IPS-18a (cell line): ENCODE measurements at regions not wholly inside any gene's neighbourhood (a gene's known extent, or its start where the extent isn't known, plus 50 kb on each side); places are given as distances from the start of the nearest gene placed in this dataset.

Source experiments
- H3K27ac ChIP-seq: one replicate; pipeline ENCODE4 v1.5.1; 2013; ENCODE audit warnings: low read length
- H3K27me3 ChIP-seq: one replicate; pipeline ENCODE4 v1.6.1; 2013; ENCODE audit warnings: mild to moderate bottlenecking, low read length; ENCODE audit not compliant: control insufficient read depth, insufficient read depth
- H3K36me3 ChIP-seq: one replicate; pipeline ENCODE4 v1.6.1; 2013; ENCODE audit warnings: low read depth, low read length; ENCODE audit not compliant: control insufficient read depth
- H3K4me1 ChIP-seq: one replicate; pipeline ENCODE4 v1.6.1; 2013; ENCODE audit warnings: low read depth, low read length; ENCODE audit not compliant: control insufficient read depth
- H3K4me3 ChIP-seq: one replicate; pipeline ENCODE4 v1.5.1; 2013; ENCODE audit warnings: low read length
- H3K9ac ChIP-seq: one replicate; pipeline ENCODE4 v1.6.1; 2013; ENCODE audit warnings: mild to moderate bottlenecking, low read length, moderate library complexity
- H3K9me3 ChIP-seq: one replicate; pipeline ENCODE4 v1.6.1; 2013; ENCODE audit warnings: low read depth, low read length; ENCODE audit not compliant: control insufficient read depth

GRCh38 chr3:1513662-1514061 is 420.8 kb downstream of the CNTN6 start:
- no peak overlapping the region for H3K9ac ChIP-seq
- no peaks in the 10 kb centered on the region for H3K27me3 ChIP-seq
- no peaks in the 10 kb centered on the region for H3K36me3 ChIP-seq
- no peak overlapping the region for H3K4me3 ChIP-seq
- peaks cover 16% of the 10 kb centered on the region for H3K4me1 ChIP-seq
- no peaks in the 10 kb centered on the region for H3K9me3 ChIP-seq
- H3K27ac ChIP-seq = no peak overlapping the region

GRCh38 chr3:1515882-1516281 is 423.1 kb downstream of the CNTN6 start:
- no peak overlapping the region for H3K4me3 ChIP-seq
- no peak overlapping the region for H3K27ac ChIP-seq
- no peak overlapping the region for H3K9ac ChIP-seq
- no peaks in the 10 kb centered on the region for H3K9me3 ChIP-seq
- H3K4me1 ChIP-seq = peaks cover 16% of the 10 kb centered on the region
- no peaks in the 10 kb centered on the region for H3K27me3 ChIP-seq
- no peaks in the 10 kb centered on the region for H3K36me3 ChIP-seq

- no peaks in the 10 kb centered on the region for H3K36me3 ChIP-seq
- H3K27me3 ChIP-seq = no peaks in the 10 kb centered on the region
- no peak overlapping the region for H3K27ac ChIP-seq
- H3K4me3 ChIP-seq = no peak overlapping the region
- H3K4me1 ChIP-seq = no peaks in the 10 kb centered on the region
- H3K9me3 ChIP-seq = no peaks in the 10 kb centered on the region
- no peak overlapping the region for H3K9ac ChIP-seq
These were observed 435.0 kb downstream of the CNTN6 start for GRCh38 chr3:1527786-1528185.

- no peaks in the 10 kb centered on the region for H3K36me3 ChIP-seq
- H3K4me3 ChIP-seq = no peak overlapping the region
- H3K27me3 ChIP-seq = no peaks in the 10 kb centered on the region
- H3K9me3 ChIP-seq = no peaks in the 10 kb centered on the region
- H3K9ac ChIP-seq = no peak overlapping the region
- no peaks in the 10 kb centered on the region for H3K4me1 ChIP-seq
- no peak overlapping the region for H3K27ac ChIP-seq
These were observed 435.8 kb downstream of the CNTN6 start for GRCh38 chr3:1528621-1529020.

GRCh38 chr3:1529676-1530075 is 436.9 kb downstream of the CNTN6 start:
- no peak overlapping the region for H3K27ac ChIP-seq
- no peak overlapping the region for H3K9ac ChIP-seq
- H3K4me1 ChIP-seq = no peaks in the 10 kb centered on the region
- H3K4me3 ChIP-seq = no peak overlapping the region
- no peaks in the 10 kb centered on the region for H3K27me3 ChIP-seq
- no peaks in the 10 kb centered on the region for H3K9me3 ChIP-seq
- H3K36me3 ChIP-seq = no peaks in the 10 kb centered on the region

GRCh38 chr3:1531981-1532380 is 439.2 kb downstream of the CNTN6 start:
- H3K4me3 ChIP-seq = no peak overlapping the region
- H3K27ac ChIP-seq = no peak overlapping the region
- H3K9me3 ChIP-seq = peaks cover 6% of the 10 kb centered on the region
- H3K9ac ChIP-seq = no peak overlapping the region
- no peaks in the 10 kb centered on the region for H3K36me3 ChIP-seq
- H3K4me1 ChIP-seq = no peaks in the 10 kb centered on the region
- H3K27me3 ChIP-seq = no peaks in the 10 kb centered on the region

DNA sequence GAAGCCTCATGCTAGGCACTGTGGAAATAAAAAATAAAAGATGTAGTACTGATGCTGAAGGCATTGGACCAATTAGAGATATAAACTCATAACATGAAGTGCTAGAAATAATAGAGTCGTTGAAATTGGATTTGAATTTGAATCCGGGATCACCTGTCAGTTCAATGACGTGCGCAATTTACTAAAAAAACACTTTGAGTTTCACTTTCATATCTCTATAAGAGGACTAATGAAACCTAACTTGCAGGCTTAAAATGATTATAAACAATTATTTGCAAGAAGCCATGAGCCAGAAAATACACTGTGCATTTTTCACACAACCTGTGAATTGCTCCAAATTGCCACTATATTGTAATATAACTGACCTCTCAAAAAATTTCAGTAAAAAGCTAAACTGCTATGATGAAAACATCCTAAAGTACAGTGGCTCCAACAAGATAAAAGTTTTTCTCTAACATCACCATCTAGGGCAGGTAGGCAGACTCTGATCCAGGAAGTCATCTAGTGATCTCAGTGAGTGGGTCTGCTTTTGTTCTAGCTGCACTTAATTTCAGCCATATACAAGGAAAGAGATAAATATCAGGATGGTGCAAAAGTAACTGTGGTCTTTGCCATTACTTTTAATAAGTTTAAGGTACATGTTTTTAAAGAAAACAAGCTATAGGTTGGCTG is 440.2 kb downstream of the CNTN6 start:
- Histone ChIP-seq H3K4me3 (no peak overlapping the region), H3K27me3 (no peaks in the 10 kb centered on the region)

GRCh38 chr3:1533763-1534162 is 440.9 kb downstream of the CNTN6 start:
- Histone ChIP-seq H3K36me3 (no peaks in the 10 kb centered on the region), H3K9ac (no peak overlapping the region), H3K27me3 (no peaks in the 10 kb centered on the region), H3K4me1 (no peaks in the 10 kb centered on the region), H3K9me3 (peaks cover 6% of the 10 kb centered on the region), H3K27ac (no peak overlapping the region), H3K4me3 (no peak overlapping the region)

More for the DNA sequence above, 440.2 kb downstream of the CNTN6 start:
- Histone ChIP-seq H3K9ac (no peak overlapping the region), H3K36me3 (no peaks in the 10 kb centered on the region), H3K27ac (no peak overlapping the region), H3K4me1 (no peaks in the 10 kb centered on the region), H3K9me3 (peaks cover 6% of the 10 kb centered on the region)

GRCh38 chr3:1534252-1534651 is 441.4 kb downstream of the CNTN6 start:
- Histone ChIP-seq H3K9me3 (peaks cover 6% of the 10 kb centered on the region), H3K4me1 (no peaks in the 10 kb centered on the region), H3K4me3 (no peak overlapping the region), H3K9ac (no peak overlapping the region), H3K36me3 (no peaks in the 10 kb centered on the region), H3K27me3 (no peaks in the 10 kb centered on the region), H3K27ac (no peak overlapping the region)

DNA sequence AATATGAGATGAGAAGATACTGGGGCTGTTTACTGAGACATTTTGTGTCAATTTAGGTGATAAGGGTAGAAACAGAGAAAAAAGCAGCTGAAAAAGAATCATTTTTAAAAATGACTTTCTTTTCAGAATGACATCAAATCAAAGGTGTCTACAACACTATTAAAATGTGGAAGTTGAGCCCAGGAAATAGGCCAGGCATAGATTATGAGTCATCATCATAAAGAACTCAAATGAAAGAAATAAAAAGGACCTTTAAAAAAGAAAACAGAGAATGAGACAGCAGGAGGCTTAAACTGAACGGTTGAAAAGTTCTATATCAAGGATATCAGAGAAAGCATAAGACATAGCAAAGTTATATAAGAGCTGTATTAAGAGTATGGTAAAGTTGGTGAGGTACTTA is 442.5 kb downstream of the CNTN6 start:
- Histone ChIP-seq H3K9ac (no peak overlapping the region), H3K9me3 (peaks cover 6% of the 10 kb centered on the region), H3K36me3 (no peaks in the 10 kb centered on the region), H3K4me3 (no peak overlapping the region), H3K27ac (no peak overlapping the region), H3K4me1 (no peaks in the 10 kb centered on the region), H3K27me3 (no peaks in the 10 kb centered on the region)

- H3K27me3 ChIP-seq = no peaks in the 10 kb centered on the region
- no peak overlapping the region for H3K4me3 ChIP-seq
- H3K27ac ChIP-seq = no peak overlapping the region
- H3K9ac ChIP-seq = no peak overlapping the region
- no peaks in the 10 kb centered on the region for H3K36me3 ChIP-seq
- H3K4me1 ChIP-seq = no peaks in the 10 kb centered on the region
- peaks cover 6% of the 10 kb centered on the region for H3K9me3 ChIP-seq
These were observed 447.9 kb downstream of the CNTN6 start for GRCh38 chr3:1540686-1541085.

- no peak overlapping the region for H3K9ac ChIP-seq
- H3K27me3 ChIP-seq = no peaks in the 10 kb centered on the region
- no peaks in the 10 kb centered on the region for H3K36me3 ChIP-seq
- no peaks in the 10 kb centered on the region for H3K4me1 ChIP-seq
- no peak overlapping the region for H3K4me3 ChIP-seq
- no peaks in the 10 kb centered on the region for H3K9me3 ChIP-seq
- H3K27ac ChIP-seq = no peak overlapping the region
These were observed 458.9 kb downstream of the CNTN6 start for GRCh38 chr3:1551741-1552140.
